Suprapubic skin (tissue), 3 donors: ENCODE measurements at regions not wholly inside any gene's neighbourhood (a gene's known extent, or its start where the extent isn't known, plus 50 kb on each side); places are given as distances from the start of the nearest gene placed in this dataset.

Experiments
- POLR2A ChIP-seq, 2 donors: fragments of 450-650 bp; IDR thresholded peaks; one replicate each; pipeline ENCODE4 v1.6.1; 2017; ENCODE audit warnings: antibody characterized with exemption in 2 of 2, mild to moderate bottlenecking in 2 of 2, moderate library complexity in 2 of 2
- TF ChIP-seq, protein P1 (sequence below), 2 donors: fragments of 200-600 bp in 1 of 2; fragments of 450-650 bp in 1 of 2; sonication (generic) in 1 of 2; IDR thresholded peaks; one replicate each; pipeline ENCODE4 v1.5.1; 2016 to 2019; ENCODE audit warnings: antibody characterized with exemption in 2 of 2, mild to moderate bottlenecking in 1 of 2, moderate library complexity in 1 of 2

DNA sequence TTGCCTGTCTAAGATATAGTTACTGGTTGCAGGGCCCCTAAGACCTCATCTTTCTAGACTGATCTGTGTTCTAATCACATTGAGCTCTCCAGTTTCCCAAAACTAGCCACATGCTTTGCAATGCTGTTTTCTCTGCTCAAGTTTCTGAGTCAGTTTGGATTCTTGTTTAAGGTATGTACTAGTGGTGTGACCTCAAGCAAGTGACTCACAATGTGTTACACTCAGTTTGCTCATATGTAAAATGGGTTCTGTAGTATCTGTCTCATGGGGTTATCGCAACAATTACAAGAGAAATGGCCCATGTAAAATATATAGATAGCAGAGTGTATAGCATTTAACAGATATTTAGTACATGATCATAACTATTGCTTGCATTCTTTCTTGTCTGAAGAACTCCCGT, 153.1 kb upstream of the ELL2 start:
- TF ChIP-seq, protein P1, sequence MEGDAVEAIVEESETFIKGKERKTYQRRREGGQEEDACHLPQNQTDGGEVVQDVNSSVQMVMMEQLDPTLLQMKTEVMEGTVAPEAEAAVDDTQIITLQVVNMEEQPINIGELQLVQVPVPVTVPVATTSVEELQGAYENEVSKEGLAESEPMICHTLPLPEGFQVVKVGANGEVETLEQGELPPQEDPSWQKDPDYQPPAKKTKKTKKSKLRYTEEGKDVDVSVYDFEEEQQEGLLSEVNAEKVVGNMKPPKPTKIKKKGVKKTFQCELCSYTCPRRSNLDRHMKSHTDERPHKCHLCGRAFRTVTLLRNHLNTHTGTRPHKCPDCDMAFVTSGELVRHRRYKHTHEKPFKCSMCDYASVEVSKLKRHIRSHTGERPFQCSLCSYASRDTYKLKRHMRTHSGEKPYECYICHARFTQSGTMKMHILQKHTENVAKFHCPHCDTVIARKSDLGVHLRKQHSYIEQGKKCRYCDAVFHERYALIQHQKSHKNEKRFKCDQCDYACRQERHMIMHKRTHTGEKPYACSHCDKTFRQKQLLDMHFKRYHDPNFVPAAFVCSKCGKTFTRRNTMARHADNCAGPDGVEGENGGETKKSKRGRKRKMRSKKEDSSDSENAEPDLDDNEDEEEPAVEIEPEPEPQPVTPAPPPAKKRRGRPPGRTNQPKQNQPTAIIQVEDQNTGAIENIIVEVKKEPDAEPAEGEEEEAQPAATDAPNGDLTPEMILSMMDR (IDR thresholded peaks at IDR 0.05), result no peak
- no peak for TF ChIP-seq POLR2A (IDR thresholded peaks at IDR 0.05)
